IMR-90 (cell line): ENCODE measurements at regions not wholly inside any gene's neighbourhood (a gene's known extent, or its start where the extent isn't known, plus 50 kb on each side); places are given as distances from the start of the nearest gene placed in this dataset.

ENCODE experiments used
- ATAC-seq: fragments of 200-7000 bp; cut with Tn5 transposase; 2 replicates; pipeline ENCODE4 v1.9.1; 2020; ENCODE audit warnings: low read depth, mild to moderate bottlenecking, moderate library complexity
- BruUV-seq: library from RNA; stranded (reverse); fragments of 400-500 nt; replicated peaks from 2 replicates; lab custom pipeline; 2021; lab: Mats Ljungman, UMichigan
- CTCF ChIA-PET: fragments of 300-600 bp; formaldehyde crosslinking; extraction: SDS; loops from one replicate; lab custom pipeline; 2021; ENCODE audit warnings: antibody characterized with exemption; lab: Yijun Ruan, JAX
- POLR2A ChIA-PET: fragments of 300-600 bp; sonication (Branson Sonifier 250); formaldehyde crosslinking; loops from one replicate; lab custom pipeline; 2022; ENCODE audit warnings: antibody characterized with exemption; ENCODE audit not compliant: unreplicated experiment; lab: Charles Lee
- DNase-seq: peaks from one replicate; pipeline ENCODE4 v3.0.0; 2013
- H2AFZ ChIP-seq: replicated peaks from 2 replicates; pipeline ENCODE3; 2013; ENCODE audit warnings: low read length, mild to moderate bottlenecking; ENCODE audit not compliant: poor library complexity
- H2AK5ac ChIP-seq: 2 replicates; pipeline ENCODE4 v1.6.1; 2013; ENCODE audit warnings: low read depth, low read length, inconsistent platforms
- H2AK9ac ChIP-seq: replicated peaks from 2 replicates; pipeline ENCODE3; 2013; ENCODE audit warnings: mild to moderate bottlenecking, low read depth, low read length, moderate library complexity; ENCODE audit not compliant: poor library complexity
- H2BK120ac ChIP-seq: 2 replicates; pipeline ENCODE4 v1.6.1; 2013; ENCODE audit warnings: low read depth, low read length, inconsistent platforms
- H2BK15ac ChIP-seq: 3 replicates; pipeline ENCODE4 v1.6.1; 2013; ENCODE audit warnings: low read depth, low read length, inconsistent platforms
- H2BK20ac ChIP-seq: 2 replicates; pipeline ENCODE4 v1.6.1; 2013; ENCODE audit warnings: low read depth, mild to moderate bottlenecking, inconsistent platforms, low read length, moderate library complexity
- H2BK5ac ChIP-seq: 2 replicates; pipeline ENCODE4 v1.6.1; 2013; ENCODE audit warnings: mild to moderate bottlenecking, low read depth, low read length, inconsistent platforms; ENCODE audit not compliant: poor library complexity, severe bottlenecking
- H3K14ac ChIP-seq: replicated peaks from 2 replicates; pipeline ENCODE4 v1.6.1; 2013; ENCODE audit warnings: low read depth, low read length, inconsistent platforms
- H3K18ac ChIP-seq: 2 replicates; pipeline ENCODE4 v1.6.1; 2013; ENCODE audit warnings: low read depth, low read length, control low read depth
- H3K23ac ChIP-seq: 2 replicates; pipeline ENCODE4 v1.6.1; 2013; ENCODE audit warnings: low read depth, low read length, inconsistent platforms
- H3K27ac ChIP-seq: 2 replicates; pipeline ENCODE4 v1.5.1; 2013; ENCODE audit warnings: mild to moderate bottlenecking, control low read depth, low read length; ENCODE audit not compliant: insufficient read depth
- H3K27me3 ChIP-seq: 2 replicates; pipeline ENCODE4 v1.6.1; 2013; ENCODE audit warnings: low read length; ENCODE audit not compliant: control insufficient read depth, insufficient read depth
- H3K36me3 ChIP-seq: 2 replicates; pipeline ENCODE4 v1.6.1; 2013; ENCODE audit warnings: low read length, mixed read lengths; ENCODE audit not compliant: control insufficient read depth, insufficient read depth
- H3K4ac ChIP-seq: 2 replicates; pipeline ENCODE4 v1.6.1; 2013; ENCODE audit warnings: low read depth, low read length, inconsistent platforms
- H3K4me1 ChIP-seq: 2 replicates; pipeline ENCODE4 v1.6.1; 2013; ENCODE audit warnings: low read length, mixed read lengths; ENCODE audit not compliant: control insufficient read depth, insufficient read depth
- H3K4me2 ChIP-seq: 2 replicates; pipeline ENCODE4 v1.6.1; 2013; ENCODE audit warnings: low read depth, mild to moderate bottlenecking, control low read depth, low read length, moderate library complexity
- H3K4me3 ChIP-seq: 2 replicates; pipeline ENCODE4 v1.5.1; 2013; ENCODE audit warnings: low read depth, mild to moderate bottlenecking, control low read depth, low read length, moderate library complexity; ENCODE audit not compliant: insufficient read depth
- H3K56ac ChIP-seq: 2 replicates; pipeline ENCODE4 v1.6.1; 2013; ENCODE audit warnings: low read length, inconsistent platforms; ENCODE audit not compliant: insufficient read depth; ENCODE audit errors: extremely low read depth
- H3K79me1 ChIP-seq, 2 experiments: 2 replicates each; pipeline ENCODE4 v1.6.1; 2013; ENCODE audit warnings: low read length in 2 of 2, inconsistent platforms in 1 of 2, low read depth in 1 of 2
- H3K9ac ChIP-seq: 2 replicates; pipeline ENCODE4 v1.6.1; 2013; ENCODE audit warnings: low read depth, low read length, control low read depth
- H3K9me1 ChIP-seq: 2 replicates; pipeline ENCODE4 v1.6.1; 2013; ENCODE audit warnings: low read length, inconsistent platforms; ENCODE audit not compliant: insufficient read depth
- H3K9me3 ChIP-seq: 2 replicates; pipeline ENCODE4 v1.6.1; 2013; ENCODE audit warnings: low read length; ENCODE audit not compliant: control insufficient read depth, insufficient read depth
- H4K20me1 ChIP-seq: 2 replicates; pipeline ENCODE4 v1.6.1; 2013; ENCODE audit warnings: low read length, inconsistent platforms; ENCODE audit not compliant: insufficient read depth
- H4K5ac ChIP-seq: 2 replicates; pipeline ENCODE4 v1.6.1; 2013; ENCODE audit warnings: mild to moderate bottlenecking, low read depth, low read length, control low read depth
- H4K8ac ChIP-seq, 2 experiments: 2 replicates each; pipeline ENCODE4 v1.6.1; 2013; ENCODE audit warnings: low read depth in 2 of 2, low read length in 2 of 2, control low read depth in 1 of 2, inconsistent platforms in 1 of 2
- H4K91ac ChIP-seq: 2 replicates; pipeline ENCODE4 v1.6.1; 2013; ENCODE audit warnings: low read depth, low read length, inconsistent platforms; ENCODE audit not compliant: insufficient read depth
- CEBPB ChIP-seq: IDR thresholded peaks from 2 replicates; pipeline ENCODE4 v1.6.1; 2012; ENCODE audit warnings: low read depth, low read length, improper control_type of control experiment
- FOS ChIP-seq: fragments of 150-350 bp; IDR thresholded peaks from 2 replicates; pipeline ENCODE4 v1.6.1; 2016; ENCODE audit warnings: low read depth, low read length
- MAFK ChIP-seq: IDR thresholded peaks from 2 replicates; pipeline ENCODE4 v1.6.1; 2012; ENCODE audit warnings: low read depth, low read length, improper control_type of control experiment
- MAZ ChIP-seq: IDR thresholded peaks from 2 replicates; pipeline ENCODE4 v1.6.1; 2012; ENCODE audit warnings: low read depth, mild to moderate bottlenecking, low read length, improper control_type of control experiment, moderate library complexity, borderline replicate concordance
- RAD21 ChIP-seq: IDR thresholded peaks from 2 replicates; pipeline ENCODE4 v1.6.1; 2012; ENCODE audit warnings: low read length, improper control_type of control experiment
- SMC3 ChIP-seq: fragments of 150-350 bp; IDR thresholded peaks from 2 replicates; pipeline ENCODE4 v1.6.1; 2016; ENCODE audit warnings: low read depth, mild to moderate bottlenecking, antibody characterized with exemption, low read length, moderate library complexity
- WGBS, 2 experiments: methylation state at CpG; one replicate each; pipeline versions ENCODE4 v1.1.5 to v1.1.7; 2013; ENCODE audit warnings: missing lambda C conversion rate in 2 of 2; ENCODE audit not compliant: insufficient read length in 1 of 2; ENCODE audit errors: extremely low coverage in 2 of 2; 5-methylcytosine and 5-hydroxymethylcytosine counted together
- dilution Hi-C: fragments of 300-500 bp; cut with HindIII; formaldehyde crosslinking; loops from one replicate; pipeline ENCODE4 v1.14.3; 2018; ENCODE audit warnings: low sequenced_read_pairs; ENCODE audit not compliant: unreplicated experiment
- in situ Hi-C: fragments of 300-500 bp; cut with MboI; formaldehyde crosslinking; loops from 3 replicates; pipeline ENCODE4 v1.14.3; 2019; ENCODE audit warnings: low sequenced_read_pairs, inconsistent platforms, mixed read lengths
- intact Hi-C: fragments of 100-400 bp; cut with micrococcal nuclease; formaldehyde crosslinking; loops from 2 replicates; pipeline ENCODE4 v1.10.0; 2022
- TF ChIP-seq, protein P1 (sequence below): fragments of 150-350 bp; IDR thresholded peaks from 2 replicates; pipeline ENCODE4 v1.6.1; 2016; ENCODE audit warnings: low read depth, mild to moderate bottlenecking, low read length, moderate library complexity, borderline replicate concordance
- TF ChIP-seq, protein P2 (sequence below): conservative IDR thresholded peaks from 2 replicates; pipeline ENCODE4 v1.5.1; 2012; ENCODE audit warnings: mild to moderate bottlenecking, low read depth, low read length, improper control_type of control experiment

DNA sequence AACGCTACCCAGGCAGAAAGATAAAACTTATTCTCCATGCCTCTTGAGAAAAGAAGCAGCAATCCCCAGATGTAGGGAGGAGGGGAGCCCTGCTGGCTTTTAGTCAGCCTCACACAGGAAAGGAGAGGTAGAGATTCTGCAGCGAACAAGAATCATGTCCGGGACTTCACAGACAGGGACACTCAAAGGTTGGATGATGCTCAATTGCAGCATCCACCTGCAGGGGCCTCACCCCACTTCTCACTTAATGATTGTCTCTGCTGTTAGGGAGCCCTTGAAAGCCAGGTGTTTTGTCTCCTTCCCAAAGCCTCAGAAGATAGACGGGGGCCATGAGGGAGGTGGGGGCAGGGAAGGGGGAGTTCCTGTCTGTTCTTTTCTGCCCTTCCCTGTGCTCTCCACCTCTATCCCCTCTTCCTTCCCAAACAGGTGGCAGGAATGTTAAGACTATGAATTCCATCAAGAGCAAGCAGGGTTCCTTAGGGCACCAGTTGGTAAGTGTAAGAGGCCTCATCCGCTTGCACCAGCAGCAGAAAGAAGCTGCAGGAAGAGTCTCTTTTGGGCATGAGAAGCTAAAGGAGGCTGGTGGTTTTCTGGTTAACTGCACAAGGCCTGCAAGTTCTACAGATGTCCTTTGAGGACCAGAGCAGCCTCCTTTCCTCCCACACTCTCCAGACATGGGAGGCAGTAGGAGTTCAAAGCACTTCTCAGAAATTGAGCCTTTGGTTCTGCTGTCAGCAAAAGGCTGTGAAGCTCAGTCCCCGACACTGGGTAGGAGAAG lies 154.7 kb upstream of the TNP1 start:
- intact Hi-C loops, result no loop called here
- H2AK5ac ChIP-seq, result no peak overlapping the region
- no peak for TF ChIP-seq MAZ
- no peak for TF ChIP-seq MAFK
- no peak for TF ChIP-seq RAD21
- TF ChIP-seq, protein P1, sequence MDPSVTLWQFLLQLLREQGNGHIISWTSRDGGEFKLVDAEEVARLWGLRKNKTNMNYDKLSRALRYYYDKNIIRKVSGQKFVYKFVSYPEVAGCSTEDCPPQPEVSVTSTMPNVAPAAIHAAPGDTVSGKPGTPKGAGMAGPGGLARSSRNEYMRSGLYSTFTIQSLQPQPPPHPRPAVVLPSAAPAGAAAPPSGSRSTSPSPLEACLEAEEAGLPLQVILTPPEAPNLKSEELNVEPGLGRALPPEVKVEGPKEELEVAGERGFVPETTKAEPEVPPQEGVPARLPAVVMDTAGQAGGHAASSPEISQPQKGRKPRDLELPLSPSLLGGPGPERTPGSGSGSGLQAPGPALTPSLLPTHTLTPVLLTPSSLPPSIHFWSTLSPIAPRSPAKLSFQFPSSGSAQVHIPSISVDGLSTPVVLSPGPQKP, result no peak
- no peak for TF ChIP-seq FOS
- TF ChIP-seq CEBPB, result no peak
- TF ChIP-seq, protein P2, sequence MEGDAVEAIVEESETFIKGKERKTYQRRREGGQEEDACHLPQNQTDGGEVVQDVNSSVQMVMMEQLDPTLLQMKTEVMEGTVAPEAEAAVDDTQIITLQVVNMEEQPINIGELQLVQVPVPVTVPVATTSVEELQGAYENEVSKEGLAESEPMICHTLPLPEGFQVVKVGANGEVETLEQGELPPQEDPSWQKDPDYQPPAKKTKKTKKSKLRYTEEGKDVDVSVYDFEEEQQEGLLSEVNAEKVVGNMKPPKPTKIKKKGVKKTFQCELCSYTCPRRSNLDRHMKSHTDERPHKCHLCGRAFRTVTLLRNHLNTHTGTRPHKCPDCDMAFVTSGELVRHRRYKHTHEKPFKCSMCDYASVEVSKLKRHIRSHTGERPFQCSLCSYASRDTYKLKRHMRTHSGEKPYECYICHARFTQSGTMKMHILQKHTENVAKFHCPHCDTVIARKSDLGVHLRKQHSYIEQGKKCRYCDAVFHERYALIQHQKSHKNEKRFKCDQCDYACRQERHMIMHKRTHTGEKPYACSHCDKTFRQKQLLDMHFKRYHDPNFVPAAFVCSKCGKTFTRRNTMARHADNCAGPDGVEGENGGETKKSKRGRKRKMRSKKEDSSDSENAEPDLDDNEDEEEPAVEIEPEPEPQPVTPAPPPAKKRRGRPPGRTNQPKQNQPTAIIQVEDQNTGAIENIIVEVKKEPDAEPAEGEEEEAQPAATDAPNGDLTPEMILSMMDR, result no peak
- no peak for TF ChIP-seq SMC3

More for the DNA sequence above, 154.7 kb upstream of the TNP1 start:
- Histone ChIP-seq H3K14ac (no peak overlapping the region), H4K5ac (no peak overlapping the region), H3K27ac (no peak overlapping the region), H3K18ac (no peak overlapping the region), H2BK5ac (no peak overlapping the region), H4K20me1 (no peaks in the 10 kb centered on the region), H3K9me3 (no peaks in the 10 kb centered on the region), H4K91ac (no peak overlapping the region), H2AK9ac (peak overlapping the region; percentile 77), H3K4ac (no peak overlapping the region), H3K4me3 (no peak overlapping the region), H3K9ac (no peak overlapping the region), H3K9me1 (no peaks in the 10 kb centered on the region), H2AFZ (peak overlapping the region; percentile 52), H3K4me1 (peaks cover 4% of the 10 kb centered on the region; the same call in 1 of the 2 replicates), H3K23ac (no peak overlapping the region), H3K27me3 (peaks cover 2% of the 10 kb centered on the region; the same call in 1 of the 2 replicates), H3K4me2 (no peak overlapping the region), H4K8ac (no peak overlapping the region), H3K56ac (no peak overlapping the region), H2BK20ac (no peak overlapping the region), H2BK15ac (no peak overlapping the region), H2BK120ac (no peak overlapping the region), H3K79me1 (no peaks in the 10 kb centered on the region), H3K36me3 (no peaks in the 10 kb centered on the region)
- ATAC-seq, result no peak
- no TSS peak for BruUV-seq
- CTCF ChIA-PET, result no interaction called here
- WGBS, 2 experiments, result 100% methylated on average over 2 of the region's 6 CpGs; no CpG with 5 or more reads in 1 of the 2 experiments
- POLR2A ChIA-PET, result no interaction called here
- dilution Hi-C loops (no loop called here), in situ Hi-C loops (no loop called here)
- DNase-seq, result no peak
